IPS-NIHi11 (cell line): ENCODE measurements at regions not wholly inside any gene's neighbourhood (a gene's known extent, or its start where the extent isn't known, plus 50 kb on each side); places are given as distances from the start of the nearest gene placed in this dataset.
"Not testable (repeated sequence)": the region's sequence is repeated elsewhere in the genome, so short reads cannot be mapped to it uniquely, and the experiment has no call there.

Source experiments
- DNase-seq: peaks from one replicate; pipeline ENCODE4 v3.0.0; 2012; ENCODE audit warnings: mixed read lengths, low spot score

DNA sequence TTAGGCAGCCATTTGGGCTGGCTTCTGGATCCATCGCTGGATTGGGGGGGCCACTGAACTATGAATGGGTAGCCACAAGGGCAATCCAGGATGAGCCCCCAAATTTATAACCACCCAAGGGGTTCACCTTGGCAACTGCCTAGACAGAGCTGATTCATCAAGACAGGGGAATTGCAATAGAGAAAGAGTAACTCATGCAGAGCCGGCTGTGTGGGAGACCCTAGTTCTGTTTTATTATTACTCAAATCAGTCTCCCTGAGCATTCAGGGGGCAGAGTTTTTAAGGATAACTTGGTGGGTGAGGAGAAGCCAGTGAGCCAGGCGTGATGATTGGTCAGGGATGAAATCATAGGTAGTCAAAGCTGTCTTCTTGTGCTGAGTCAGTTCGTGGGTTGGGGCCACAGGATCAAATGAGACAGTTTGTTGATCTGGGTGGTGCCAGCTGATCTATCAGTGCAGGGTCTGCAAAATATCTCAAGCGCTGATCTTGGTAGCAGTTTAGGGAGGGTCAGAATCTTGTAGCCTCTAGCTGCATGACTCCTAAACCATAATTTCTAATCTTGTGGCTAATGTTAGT, 57.9 kb downstream of the DNAJB9 start:
- no peak for DNase-seq

DNA sequence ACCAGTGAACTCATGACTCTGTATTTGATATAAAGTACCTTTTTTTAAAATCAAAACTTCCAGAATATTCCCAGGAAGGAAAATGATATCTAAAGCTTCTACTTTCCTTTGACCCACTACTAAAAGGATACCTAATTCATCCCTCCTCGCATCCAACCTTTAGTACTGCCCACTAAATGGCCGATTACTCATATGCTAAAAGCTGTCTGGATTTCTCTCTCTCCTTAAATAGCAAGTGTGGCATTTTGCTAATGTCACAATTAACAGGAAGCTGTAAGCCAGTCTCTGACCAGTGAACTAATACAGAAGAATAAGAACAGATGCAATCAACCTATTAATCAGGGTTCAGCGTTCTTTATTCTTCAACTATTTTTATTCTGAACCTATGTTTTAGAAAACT, 59.0 kb downstream of the DNAJB9 start:
- no peak for DNase-seq

DNA sequence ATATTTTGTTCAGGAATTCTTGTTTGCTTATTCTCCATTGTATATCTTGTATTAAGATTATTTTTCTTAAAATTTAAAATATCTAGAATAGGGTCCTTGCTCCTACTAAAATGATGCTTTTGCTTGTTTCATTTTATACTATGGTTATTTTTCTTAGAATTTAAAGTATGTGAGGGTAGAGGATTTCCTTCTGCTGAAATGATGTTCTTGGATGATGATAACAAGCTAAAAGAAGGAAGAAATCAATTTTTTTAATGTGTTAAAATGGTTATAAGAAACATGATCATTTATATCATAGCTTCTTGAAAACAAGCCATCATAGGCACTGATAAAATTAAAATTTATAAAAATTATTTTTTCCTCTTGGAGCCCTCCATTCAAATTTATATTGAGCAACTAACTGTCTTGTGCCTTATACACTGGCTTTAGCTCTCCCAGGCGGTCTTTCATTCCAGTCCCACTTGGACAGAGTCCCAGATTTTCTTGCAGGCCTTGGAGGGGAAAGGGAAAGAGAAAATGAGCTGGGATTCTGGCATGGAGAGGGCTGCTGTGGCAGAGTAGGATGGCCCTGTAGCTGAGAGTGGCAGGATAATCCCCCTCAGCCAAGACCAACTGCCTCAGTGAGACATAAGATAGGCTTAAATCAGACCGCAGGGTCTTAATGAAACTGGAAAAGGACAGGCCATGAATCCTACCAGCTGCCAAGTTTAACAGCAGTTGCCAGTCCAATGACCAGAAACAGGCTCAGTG, 60.2 kb downstream of the DNAJB9 start:
- DNase-seq = no peak

GRCh38 chr7:108634036-108634435, 64.4 kb downstream of the DNAJB9 start:
- DNase-seq = no peak

GRCh38 chr7:108634535-108634934, 64.9 kb downstream of the DNAJB9 start:
- DNase-seq = no peak

DNA sequence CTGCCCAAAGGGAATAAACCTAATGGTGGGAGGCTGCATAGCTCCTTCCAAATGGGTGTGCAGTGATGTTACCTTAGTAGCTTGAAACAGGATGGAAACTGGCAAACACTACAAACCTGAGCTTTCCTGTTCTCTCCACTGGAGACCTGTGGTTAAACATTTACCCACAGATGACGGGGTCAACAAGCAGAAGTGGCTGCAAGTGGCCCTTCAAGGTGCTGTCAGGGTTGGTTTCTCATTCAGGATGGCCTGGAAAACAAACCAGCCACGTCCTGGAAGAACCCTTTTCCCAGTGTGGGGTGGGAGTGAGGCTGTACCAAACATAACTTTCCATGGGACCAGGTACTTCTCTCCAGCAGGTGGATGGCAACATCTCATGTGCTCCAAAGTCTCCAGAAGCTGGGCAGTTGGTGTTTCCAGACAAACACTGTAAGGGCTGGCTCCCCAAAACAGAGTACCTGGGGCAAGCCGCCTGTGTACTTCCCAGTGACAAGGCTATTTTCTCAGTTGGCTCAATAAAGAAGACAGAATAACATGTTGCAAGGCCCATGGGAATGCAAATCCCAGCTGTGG, 67.5 kb downstream of the DNAJB9 start:
- no peak for DNase-seq

DNA sequence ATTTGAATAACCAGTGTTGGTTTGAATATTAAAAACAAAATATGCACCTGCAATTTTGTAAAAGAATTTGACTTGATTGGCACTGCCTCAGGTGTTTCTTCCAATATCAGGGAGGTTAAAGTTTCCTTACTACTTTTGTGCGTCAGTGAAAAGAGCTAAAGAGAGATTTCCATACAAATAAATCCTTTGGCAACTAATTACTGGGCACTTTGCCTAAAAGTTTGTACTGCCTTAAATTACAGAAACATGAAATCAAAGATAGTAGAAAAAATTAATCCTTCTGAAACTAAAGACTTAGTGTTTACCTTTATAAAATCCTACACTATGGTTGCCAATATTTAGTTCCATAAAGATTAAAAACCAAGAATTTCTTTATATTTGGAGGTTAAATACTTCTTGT, 72.5 kb downstream of the DNAJB9 start:
- no peak for DNase-seq

DNA sequence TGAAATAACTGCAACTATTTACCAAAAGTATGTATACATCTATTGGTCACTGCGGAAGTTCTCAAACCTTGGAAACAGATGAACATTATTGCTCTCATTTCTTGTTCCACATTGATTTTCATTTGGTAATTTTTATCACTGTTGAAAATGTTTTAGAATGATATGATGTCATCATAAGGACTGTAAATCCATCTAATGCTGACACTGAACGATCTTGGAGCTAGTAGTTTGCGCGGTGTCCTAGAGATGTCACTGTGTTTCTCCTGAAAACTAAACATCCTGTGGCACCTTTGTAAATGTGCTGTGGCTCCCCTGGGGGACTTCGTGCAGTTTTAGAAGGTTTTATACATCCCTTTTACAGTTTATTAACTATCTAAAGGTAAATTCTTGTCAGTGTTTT, 73.5 kb downstream of the DNAJB9 start:
- no peak for DNase-seq

- no peak for DNase-seq
Measured at GRCh38 chr7:108648989-108649388, 79.3 kb downstream of the DNAJB9 start.

DNA sequence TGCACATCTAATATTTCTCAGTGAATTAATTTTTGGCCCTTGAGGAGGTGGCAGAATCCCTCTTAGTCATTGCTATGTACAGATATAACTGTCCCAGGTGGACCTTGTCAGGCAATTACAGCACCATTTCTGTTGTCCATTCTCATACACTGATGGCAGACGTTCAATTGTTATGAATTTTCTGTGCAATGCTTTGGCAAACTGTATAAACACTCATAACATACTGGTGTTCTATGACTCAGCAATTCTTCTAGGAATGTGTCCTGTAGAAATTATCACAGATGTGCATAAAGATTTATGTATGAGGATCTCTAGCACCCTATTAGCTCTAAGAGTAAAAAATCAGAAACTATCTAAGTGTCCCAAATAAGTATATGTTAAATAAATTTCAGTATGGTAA, 80.8 kb downstream of the DNAJB9 start:
- DNase-seq = no peak

GRCh38 chr7:108652886-108653285, 83.2 kb downstream of the DNAJB9 start:
- DNase-seq = no peak

DNA sequence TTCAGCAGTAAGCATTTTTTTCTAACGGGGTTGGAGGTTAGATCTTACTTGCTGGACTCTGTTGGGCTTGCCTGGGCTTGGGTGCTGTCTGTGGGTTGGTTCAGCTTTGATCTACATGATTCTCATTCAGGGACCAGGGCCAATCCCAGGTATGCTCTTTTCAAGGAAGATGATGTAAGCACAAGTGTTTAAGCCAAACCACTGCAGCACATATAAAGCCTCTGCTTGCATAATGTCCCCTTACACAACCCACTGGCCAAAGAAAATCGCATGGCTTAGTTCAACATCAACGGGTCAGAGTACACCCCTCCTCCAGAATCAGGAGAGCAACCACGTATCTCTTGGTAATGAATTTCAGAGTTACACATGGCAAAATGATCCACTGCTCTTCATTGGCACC, 83.9 kb downstream of the DNAJB9 start:
- DNase-seq = no peak

GRCh38 chr7:108657140-108657726, 87.6 kb downstream of the DNAJB9 start:
- DNase-seq = not testable (repeated sequence)

DNA sequence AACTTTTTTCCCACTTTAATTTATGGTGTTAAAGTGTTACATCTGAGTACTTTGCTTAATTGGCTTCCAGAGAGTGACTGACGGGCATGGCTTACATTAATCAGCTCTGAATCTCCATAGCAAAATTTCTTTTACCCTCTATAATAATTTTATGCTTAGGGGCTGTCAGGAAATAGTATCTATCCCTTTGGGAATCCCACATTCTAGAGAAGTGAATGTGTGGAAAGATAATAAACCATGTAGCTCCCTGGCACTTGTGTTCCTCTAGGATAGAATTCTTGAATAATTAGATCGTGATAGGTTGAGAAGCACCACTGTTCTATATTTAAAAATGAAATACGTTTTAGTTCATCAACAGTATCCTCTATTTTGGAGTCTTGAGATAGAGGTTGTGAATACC, 89.6 kb downstream of the DNAJB9 start:
- DNase-seq = no peak

GRCh38 chr7:108659867-108660266, 90.2 kb downstream of the DNAJB9 start:
- no peak for DNase-seq

DNA sequence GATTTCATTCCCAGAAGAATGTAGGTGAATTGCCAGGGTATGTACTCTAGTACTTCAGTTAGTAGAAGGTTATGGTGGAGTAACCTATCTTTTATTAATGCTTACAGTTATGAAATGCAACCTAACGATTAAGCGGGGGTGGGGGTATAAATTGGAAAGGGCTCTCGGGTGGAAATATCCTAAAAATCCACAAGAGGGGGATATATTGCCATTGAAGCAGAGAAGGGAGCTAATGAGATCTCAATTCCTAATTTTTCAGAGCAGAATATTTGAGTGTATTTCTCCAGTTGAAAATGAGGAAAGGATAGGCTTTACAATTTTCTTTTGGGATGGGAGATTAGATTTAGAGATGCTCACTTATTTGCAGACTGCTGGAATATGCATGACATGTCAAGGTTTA, 90.8 kb downstream of the DNAJB9 start:
- peak; percentile 36 for DNase-seq

DNA sequence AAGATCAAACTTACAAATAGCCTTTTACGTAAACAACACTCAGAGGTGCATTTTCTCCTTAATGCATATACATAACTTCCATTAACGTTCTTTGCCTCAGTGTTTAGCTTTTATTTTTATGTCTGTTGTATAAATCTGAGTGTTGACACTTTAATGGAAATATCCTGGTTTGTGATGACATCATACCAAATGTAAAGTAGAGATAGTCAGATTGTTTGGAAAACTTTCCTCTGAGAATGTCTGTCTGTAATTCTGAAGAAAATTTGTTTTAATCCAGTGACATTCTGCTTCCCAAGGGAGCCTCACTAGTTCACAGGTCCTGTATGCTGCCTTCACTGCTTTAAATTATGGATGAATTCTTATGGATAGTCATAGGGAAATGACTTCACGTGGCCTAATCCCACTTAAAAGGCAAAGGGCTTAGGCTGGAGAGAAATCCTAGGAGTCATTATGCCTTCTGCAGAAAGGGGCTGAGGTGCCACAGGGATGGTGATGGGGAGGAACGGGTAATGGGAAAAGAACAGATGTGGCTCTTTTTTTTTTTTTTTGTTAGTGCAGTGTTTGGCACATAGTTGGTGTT, 93.2 kb downstream of the DNAJB9 start:
- DNase-seq = no peak

DNA sequence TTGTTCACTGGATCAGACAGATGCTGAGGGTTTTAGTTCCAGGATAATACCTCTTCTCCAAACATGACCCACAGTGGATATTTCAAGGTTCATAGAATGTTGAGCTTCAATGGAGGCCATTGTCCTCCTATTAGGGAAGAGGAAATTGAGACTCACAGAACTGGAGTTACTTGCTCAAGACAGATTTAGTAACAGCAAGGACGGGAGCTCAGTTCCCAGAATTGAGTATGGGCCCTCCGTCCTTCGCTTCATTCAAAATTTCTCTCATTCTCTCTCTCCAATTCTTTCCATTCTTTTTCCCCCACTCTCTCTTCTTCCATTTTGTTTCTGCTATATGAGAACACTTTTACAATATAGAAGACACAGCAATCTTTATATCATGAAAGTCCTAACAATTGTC, 94.0 kb downstream of the DNAJB9 start:
- no peak for DNase-seq

GRCh38 chr7:108667216-108667615, 97.5 kb downstream of the DNAJB9 start:
- DNase-seq = no peak

- no peak for DNase-seq
Measured at GRCh38 chr7:108669958-108670357, 100.3 kb downstream of the DNAJB9 start.

- DNase-seq = not testable (repeated sequence)
Measured at GRCh38 chr7:108673699-108674098, 104.0 kb downstream of the DNAJB9 start.

GRCh38 chr7:108684629-108685028, 115.0 kb downstream of the DNAJB9 start:
- no peak for DNase-seq

DNA sequence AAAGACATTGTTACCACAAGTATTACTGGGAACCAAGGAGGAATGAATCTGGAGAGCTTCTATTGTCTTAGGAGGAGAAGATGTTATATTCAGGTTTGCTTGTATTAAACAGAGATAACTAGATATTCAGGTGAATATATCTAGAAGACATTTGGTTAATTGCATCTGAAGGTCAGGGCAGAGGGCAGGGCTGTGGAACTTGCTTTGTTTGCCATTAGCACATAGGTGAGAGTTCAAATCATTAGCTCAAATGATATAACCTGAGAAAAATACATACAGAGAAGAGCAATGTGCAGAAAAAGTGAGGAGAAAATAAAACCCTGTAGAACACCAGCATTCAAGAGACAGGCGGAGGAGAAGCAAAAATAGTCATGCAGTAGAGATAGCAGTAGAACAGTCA, 116.8 kb downstream of the DNAJB9 start:
- DNase-seq = no peak
